Hematopoietic multipotent progenitor cell treated with erythropoietin and hydrocortisone succinate and interleukin-3 and kit ligand, for 17 days (in vitro differentiated cells): ENCODE measurements at regions not wholly inside any gene's neighbourhood (a gene's known extent, or its start where the extent isn't known, plus 50 kb on each side); places are given as distances from the start of the nearest gene placed in this dataset.

Experiments
- DNase-seq: peaks from one replicate; pipeline ENCODE4 v3.0.0-alpha.2; 2015; ENCODE audit warnings: low spot score

- DNase-seq: no peak
Measured at GRCh38 chr18:72470391-72470790, 73.8 kb downstream of the CBLN2 start.

GRCh38 chr18:72468021-72468710 is 76.0 kb downstream of the CBLN2 start:
- DNase-seq: no peak

GRCh38 chr18:72460210-72460680 is 83.9 kb downstream of the CBLN2 start:
- no peak for DNase-seq

- no peak for DNase-seq
Measured at GRCh38 chr18:72458271-72458670, 85.9 kb downstream of the CBLN2 start.

- DNase-seq: no peak
Measured at GRCh38 chr18:72456802-72457201, 87.3 kb downstream of the CBLN2 start.

- DNase-seq: no peak
Measured at GRCh38 chr18:72452328-72452727, 91.8 kb downstream of the CBLN2 start.

GRCh38 chr18:72444798-72445155 is 99.4 kb downstream of the CBLN2 start:
- DNase-seq: no peak

GRCh38 chr18:72444111-72444797 is 99.9 kb downstream of the CBLN2 start:
- no peak for DNase-seq

- DNase-seq: no peak
Measured at GRCh38 chr18:72436401-72436800, 107.7 kb downstream of the CBLN2 start.

- no peak for DNase-seq
Measured at GRCh38 chr18:72433756-72434155, 110.4 kb downstream of the CBLN2 start.

- DNase-seq: no peak
Measured at GRCh38 chr18:72427721-72428120, 116.4 kb downstream of the CBLN2 start.

- no peak for DNase-seq
Measured at GRCh38 chr18:72419914-72420313, 124.2 kb downstream of the CBLN2 start.

- no peak for DNase-seq
Measured at GRCh38 chr18:72412927-72413326, 131.2 kb downstream of the CBLN2 start.

GRCh38 chr18:72411261-72411660 is 132.9 kb downstream of the CBLN2 start:
- no peak for DNase-seq

- DNase-seq: no peak
Measured at GRCh38 chr18:72410399-72410798, 133.7 kb downstream of the CBLN2 start.

- DNase-seq: no peak
Measured at GRCh38 chr18:72409903-72410302, 134.2 kb downstream of the CBLN2 start.

- DNase-seq: no peak
Measured at GRCh38 chr18:72407048-72407447, 137.1 kb downstream of the CBLN2 start.

- DNase-seq: no peak
Measured at GRCh38 chr18:72391951-72392350, 152.2 kb downstream of the CBLN2 start.

- DNase-seq: no peak
Measured at GRCh38 chr18:72391427-72391826, 152.7 kb downstream of the CBLN2 start.

- DNase-seq: no peak
Measured at GRCh38 chr18:72378016-72378415, 166.1 kb downstream of the CBLN2 start.

- no peak for DNase-seq
Measured at GRCh38 chr18:72376256-72376655, 167.9 kb downstream of the CBLN2 start.

GRCh38 chr18:72375618-72376017 is 168.5 kb downstream of the CBLN2 start:
- no peak for DNase-seq

GRCh38 chr18:72372076-72372475 is 172.1 kb downstream of the CBLN2 start:
- no peak for DNase-seq

- no peak for DNase-seq
Measured at GRCh38 chr18:72368308-72368707, 175.8 kb downstream of the CBLN2 start.
